ENCODE measurements at regions not wholly inside any gene's neighbourhood (a gene's known extent, or its start where the extent isn't known, plus 50 kb on each side); places are given as distances from the start of the nearest gene placed in this dataset.

- Histone ChIP-seq H3K9me3 (no peaks in the 10 kb centered on the region), H3K4me3 (peak overlapping the region in 1 of 2 donors; percentile 38), H3K27ac (no peak overlapping the region), H3K4me1 (peaks cover 0 to 21% (median 0%) of the 10 kb centered on the region in 4 donors), H3K27me3 (no peaks in the 10 kb centered on the region), H3K36me3 (no peaks in the 10 kb centered on the region)
- DNase-seq: no peak
- intact Hi-C loops (cut with DNase I; ENCODE audit: low total_unique reads): no loop called here
- TF ChIP-seq, protein P1, sequence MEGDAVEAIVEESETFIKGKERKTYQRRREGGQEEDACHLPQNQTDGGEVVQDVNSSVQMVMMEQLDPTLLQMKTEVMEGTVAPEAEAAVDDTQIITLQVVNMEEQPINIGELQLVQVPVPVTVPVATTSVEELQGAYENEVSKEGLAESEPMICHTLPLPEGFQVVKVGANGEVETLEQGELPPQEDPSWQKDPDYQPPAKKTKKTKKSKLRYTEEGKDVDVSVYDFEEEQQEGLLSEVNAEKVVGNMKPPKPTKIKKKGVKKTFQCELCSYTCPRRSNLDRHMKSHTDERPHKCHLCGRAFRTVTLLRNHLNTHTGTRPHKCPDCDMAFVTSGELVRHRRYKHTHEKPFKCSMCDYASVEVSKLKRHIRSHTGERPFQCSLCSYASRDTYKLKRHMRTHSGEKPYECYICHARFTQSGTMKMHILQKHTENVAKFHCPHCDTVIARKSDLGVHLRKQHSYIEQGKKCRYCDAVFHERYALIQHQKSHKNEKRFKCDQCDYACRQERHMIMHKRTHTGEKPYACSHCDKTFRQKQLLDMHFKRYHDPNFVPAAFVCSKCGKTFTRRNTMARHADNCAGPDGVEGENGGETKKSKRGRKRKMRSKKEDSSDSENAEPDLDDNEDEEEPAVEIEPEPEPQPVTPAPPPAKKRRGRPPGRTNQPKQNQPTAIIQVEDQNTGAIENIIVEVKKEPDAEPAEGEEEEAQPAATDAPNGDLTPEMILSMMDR (IDR thresholded peaks at IDR 0.05): no peak
Observed at GRCh38 chr4:189202869-189203271, 737.8 kb upstream of the FRG1 start.

DNA sequence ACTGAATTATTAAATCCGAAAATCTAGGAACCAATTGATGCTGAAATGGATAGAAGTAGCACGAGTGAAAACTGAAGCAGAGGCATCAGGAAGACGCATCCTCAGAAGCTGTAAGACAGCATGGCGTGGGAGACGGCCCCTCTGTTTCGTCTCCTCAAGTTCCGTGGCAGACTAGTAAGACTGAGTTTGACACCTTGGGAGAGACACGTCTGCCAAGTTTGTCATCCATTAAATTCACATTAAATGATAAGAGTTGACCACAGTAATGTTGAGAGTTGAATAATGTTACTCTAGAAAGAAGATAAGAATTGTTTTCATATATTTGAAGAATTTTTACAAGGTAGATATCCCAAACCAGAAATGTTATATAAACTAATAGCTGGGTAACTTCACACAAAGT is 736.1 kb upstream of the FRG1 start:
- no peak for DNase-seq
- Histone ChIP-seq H3K4me1 (peaks cover 0 to 21% (median 0%) of the 10 kb centered on the region in 4 donors), H3K4me3 (no peak overlapping the region), H3K27me3 (no peaks in the 10 kb centered on the region), H3K27ac (no peak overlapping the region), H3K9me3 (no peaks in the 10 kb centered on the region), H3K36me3 (no peaks in the 10 kb centered on the region)
- intact Hi-C loops (cut with DNase I; ENCODE audit: low total_unique reads): no loop called here
- TF ChIP-seq, protein P1 (IDR thresholded peaks at IDR 0.05): no peak

GRCh38 chr4:189206953-189207352 is 733.7 kb upstream of the FRG1 start:
- TF ChIP-seq, protein P1 (IDR thresholded peaks at IDR 0.05): no peak
- no peaks in the 10 kb centered on the region for H3K9me3 ChIP-seq
- peaks cover 0 to 17% (median 0%) of the 10 kb centered on the region in 4 donors for H3K4me1 ChIP-seq
- H3K27ac ChIP-seq: no peak overlapping the region
- no peaks in the 10 kb centered on the region for H3K36me3 ChIP-seq
- DNase-seq: no peak
- no peak overlapping the region for H3K4me3 ChIP-seq
- no peaks in the 10 kb centered on the region for H3K27me3 ChIP-seq
- intact Hi-C loops (cut with DNase I; ENCODE audit: low total_unique reads): no loop called here

DNA sequence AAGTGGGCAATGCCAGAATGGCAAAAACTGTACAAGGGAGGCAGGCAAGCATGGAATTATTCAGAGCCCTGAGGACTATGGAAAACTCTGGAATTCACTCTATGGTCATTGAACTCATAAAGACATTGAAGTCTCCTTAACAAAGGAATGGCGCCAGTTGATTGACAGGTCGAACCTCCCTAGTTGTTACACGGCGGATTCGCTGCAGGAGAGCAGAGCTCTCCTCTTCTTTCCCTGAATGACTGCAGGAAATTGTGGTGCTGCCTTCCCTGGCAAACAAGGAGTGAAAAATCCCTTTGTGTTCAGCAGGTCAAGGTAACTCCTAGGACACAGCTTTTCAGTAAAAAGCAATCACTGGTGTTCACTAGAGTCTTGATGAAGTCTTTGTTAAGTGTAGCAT is 732.8 kb upstream of the FRG1 start:
- Histone ChIP-seq H3K27me3 (no peaks in the 10 kb centered on the region), H3K4me1 (peaks cover 0 to 10% (median 0%) of the 10 kb centered on the region in 4 donors), H3K4me3 (no peak overlapping the region), H3K9me3 (no peaks in the 10 kb centered on the region), H3K27ac (no peak overlapping the region), H3K36me3 (no peaks in the 10 kb centered on the region)
- intact Hi-C loops (cut with DNase I; ENCODE audit: low total_unique reads): no loop called here
- DNase-seq: no peak
- TF ChIP-seq, protein P1 (IDR thresholded peaks at IDR 0.05): no peak

DNA sequence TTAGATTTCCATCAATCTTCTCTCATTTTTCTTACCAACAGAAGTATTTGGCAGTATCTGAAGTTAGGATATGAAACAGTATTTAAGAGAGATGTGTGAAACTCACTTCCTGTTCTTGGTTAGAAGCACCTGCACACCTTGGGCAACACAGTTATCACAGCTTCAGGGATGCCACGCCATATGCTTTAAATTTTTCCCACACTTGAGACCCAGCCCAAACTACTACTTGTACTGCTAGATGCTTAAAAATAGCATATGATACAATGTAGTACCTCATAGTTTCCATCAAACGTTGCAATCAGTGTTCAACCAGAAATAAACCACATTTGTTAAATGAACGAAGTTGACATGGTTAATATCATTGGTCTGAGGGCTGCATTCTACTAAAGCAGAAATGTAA is 725.1 kb upstream of the FRG1 start:
- no peaks in the 10 kb centered on the region for H3K9me3 ChIP-seq
- H3K4me3 ChIP-seq: no peak overlapping the region
- TF ChIP-seq, protein P1 (IDR thresholded peaks at IDR 0.05): no peak
- H3K27ac ChIP-seq: no peak overlapping the region
- intact Hi-C loops (cut with DNase I; ENCODE audit: low total_unique reads): no loop called here
- no peaks in the 10 kb centered on the region for H3K4me1 ChIP-seq
- H3K36me3 ChIP-seq: no peaks in the 10 kb centered on the region
- H3K27me3 ChIP-seq: no peaks in the 10 kb centered on the region
- DNase-seq: no peak

DNA sequence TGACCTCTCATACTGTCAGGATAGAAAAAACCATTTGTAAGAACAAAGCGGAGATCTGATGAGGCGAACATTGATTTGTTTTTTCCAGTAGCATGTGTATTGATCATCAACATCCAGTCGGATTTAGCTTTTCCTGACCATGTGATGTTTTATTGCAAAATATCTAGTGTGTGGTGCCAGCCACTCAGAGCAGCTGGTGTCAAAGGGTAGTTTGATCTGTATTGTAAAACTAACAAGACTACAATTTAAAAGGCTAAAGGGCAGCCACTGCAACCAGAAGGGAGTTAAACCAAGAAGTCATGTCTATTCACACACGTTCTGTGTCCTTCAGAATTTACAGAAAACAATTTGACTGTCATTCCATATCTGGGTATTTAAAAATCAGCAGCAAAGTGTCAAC is 719.0 kb upstream of the FRG1 start:
- TF ChIP-seq, protein P1 (IDR thresholded peaks at IDR 0.05): no peak
- no peak for DNase-seq
- H3K4me3 ChIP-seq: no peak overlapping the region
- intact Hi-C loops (cut with DNase I; ENCODE audit: low total_unique reads): no loop called here
- H3K9me3 ChIP-seq: no peaks in the 10 kb centered on the region
- H3K36me3 ChIP-seq: no peaks in the 10 kb centered on the region
- no peaks in the 10 kb centered on the region for H3K4me1 ChIP-seq
- H3K27me3 ChIP-seq: no peaks in the 10 kb centered on the region
- no peak overlapping the region for H3K27ac ChIP-seq
